ENCODE measurements at regions not wholly inside any gene's neighbourhood (a gene's known extent, or its start where the extent isn't known, plus 50 kb on each side); places are given as distances from the start of the nearest gene placed in this dataset.
"Not testable (repeated sequence)": the region's sequence is repeated elsewhere in the genome, so short reads cannot be mapped to it uniquely, and the experiment has no call there.

GRCh38 chr9:113705928-113706519 lies 170.1 kb upstream of the ZNF618 start:
- DNase-seq = no peak

DNA sequence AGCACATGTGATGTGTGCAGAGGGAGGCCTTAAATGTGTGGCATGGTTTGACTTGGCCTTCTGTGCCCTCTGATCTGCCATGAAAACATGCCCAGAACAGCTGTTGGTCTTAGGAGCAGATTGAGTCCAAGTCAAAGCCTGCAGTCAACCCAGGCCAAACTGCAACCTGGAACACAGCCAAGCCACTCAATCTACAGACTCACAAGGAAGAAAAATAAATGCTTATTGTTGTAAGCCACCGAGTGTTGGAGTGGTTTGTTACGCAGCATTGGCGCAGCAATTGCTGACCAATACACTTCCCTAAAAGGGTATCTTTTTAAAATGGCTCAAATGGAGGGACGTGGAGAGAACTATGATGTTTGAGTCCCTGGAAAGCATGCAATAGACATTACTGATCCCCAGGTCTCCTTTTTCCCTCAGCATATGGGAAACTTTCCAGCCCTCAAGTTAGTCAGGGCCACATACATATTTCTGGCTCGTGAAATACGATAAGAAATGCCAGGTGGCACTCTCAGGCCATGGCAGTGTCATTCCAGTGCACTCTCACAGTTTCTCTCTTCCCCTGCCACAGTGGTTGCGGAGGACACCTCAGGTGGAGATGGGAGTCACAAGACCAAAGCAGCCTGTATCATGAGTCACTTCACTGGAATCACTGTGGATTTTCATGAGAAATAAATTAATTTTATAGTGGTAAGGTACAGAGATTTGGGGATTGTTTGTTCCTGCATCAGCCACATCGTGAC lies 168.0 kb upstream of the ZNF618 start:
- DNase-seq = no peak

- DNase-seq = no peak
Measured at GRCh38 chr9:113708821-113709713, 167.0 kb upstream of the ZNF618 start.

DNA sequence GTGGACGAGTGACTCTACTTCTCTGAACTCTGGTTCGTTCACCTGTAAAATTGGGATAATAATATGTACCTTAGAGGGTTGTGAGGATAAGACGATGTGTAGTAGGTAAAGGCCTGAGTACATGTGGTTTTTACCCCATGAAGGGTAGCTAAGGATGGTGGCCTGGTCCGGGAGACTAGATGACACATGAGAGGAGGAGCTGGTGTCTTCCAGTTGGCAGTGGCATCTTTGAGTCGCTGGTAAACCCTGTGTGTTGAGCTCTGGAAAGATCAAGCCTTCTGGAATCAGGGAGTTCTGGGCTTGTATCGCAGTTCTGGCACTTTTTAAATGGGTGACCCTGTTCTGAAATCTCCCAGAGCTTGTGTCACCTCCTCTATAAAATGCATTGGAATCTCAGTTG lies 166.4 kb upstream of the ZNF618 start:
- DNase-seq = no peak

DNA sequence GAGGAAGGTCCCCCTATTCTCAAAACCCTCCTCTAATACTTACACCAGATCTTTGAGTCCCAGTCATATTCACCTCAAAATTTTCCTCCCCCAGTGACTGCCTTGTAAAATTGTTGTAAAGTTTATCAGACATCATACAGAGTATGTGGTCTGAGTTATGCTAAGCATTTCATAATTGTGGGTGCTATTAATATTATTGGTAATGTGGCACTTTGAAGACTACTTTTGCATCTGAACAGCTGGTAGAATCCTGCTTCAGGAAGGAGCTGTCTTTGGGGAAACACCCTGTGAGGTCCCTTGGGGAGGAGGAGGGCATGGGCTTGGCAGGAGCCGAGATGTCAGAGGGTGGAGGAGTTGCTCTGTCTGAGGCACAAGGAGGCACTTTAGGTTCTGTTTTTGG lies 164.9 kb upstream of the ZNF618 start:
- DNase-seq = no peak

- DNase-seq = no peak
Measured at GRCh38 chr9:113712053-113712452, 164.1 kb upstream of the ZNF618 start.

- DNase-seq = no peak
Measured at GRCh38 chr9:113715086-113715485, 161.0 kb upstream of the ZNF618 start.

DNA sequence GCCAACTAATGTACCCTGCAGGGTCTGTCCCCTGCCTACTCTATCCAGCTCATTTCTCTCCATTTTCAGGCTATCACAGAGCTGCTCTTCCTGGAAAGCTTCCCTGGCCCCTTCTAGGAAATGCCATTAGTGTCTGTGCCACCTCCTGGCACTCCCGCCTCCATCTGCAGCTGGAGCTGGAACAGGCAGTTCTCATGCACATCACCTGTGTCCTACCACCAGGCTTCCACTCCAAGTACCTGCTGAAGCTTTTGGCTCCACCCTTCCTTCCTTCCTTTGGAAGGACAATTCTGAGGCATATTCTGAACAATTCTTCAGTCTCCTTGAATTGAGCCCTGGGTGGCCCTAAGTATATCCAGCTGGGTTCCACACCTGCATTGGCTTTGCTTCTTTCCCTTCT lies 156.2 kb upstream of the ZNF618 start:
- no peak for DNase-seq

DNA sequence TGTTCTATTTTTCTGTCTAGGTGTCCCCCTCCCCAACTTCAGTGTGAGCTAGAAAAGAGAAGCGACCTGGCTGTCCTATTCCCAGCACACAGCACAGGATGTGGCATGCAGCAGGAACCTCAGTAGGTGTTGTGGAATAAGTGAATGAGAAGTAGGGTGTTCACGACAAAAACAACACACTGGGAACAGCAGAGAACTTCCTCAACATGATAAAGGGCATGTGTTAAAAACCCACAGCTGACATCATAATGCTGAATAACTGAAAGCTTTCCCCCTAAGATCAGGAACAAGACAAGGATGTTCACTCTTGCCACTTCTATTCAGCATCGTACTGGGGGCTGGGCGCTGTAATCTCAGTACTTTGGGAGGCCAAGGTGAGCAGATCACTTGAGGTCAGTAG lies 155.6 kb upstream of the ZNF618 start:
- no peak for DNase-seq

DNA sequence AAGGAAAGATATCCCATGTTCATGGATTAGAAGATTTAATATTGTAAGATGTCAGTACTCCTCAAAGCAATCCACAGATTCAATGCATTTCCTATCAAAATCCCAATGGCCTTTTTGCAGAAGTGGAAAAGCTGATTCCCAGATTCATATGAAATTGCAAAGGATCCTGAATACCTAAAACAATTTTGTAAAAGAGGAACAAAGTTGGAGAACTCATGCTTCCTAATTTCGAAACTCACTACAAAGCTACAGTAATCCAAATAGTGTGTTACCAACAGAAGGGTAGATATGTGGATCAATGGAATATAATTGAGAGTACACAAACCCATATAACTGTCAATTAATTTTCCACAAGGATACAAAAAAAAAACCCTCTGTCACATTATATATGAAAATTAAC lies 154.3 kb upstream of the ZNF618 start:
- DNase-seq = no peak

- no peak for DNase-seq
Measured at GRCh38 chr9:113724202-113724601, 151.9 kb upstream of the ZNF618 start.

- no peak for DNase-seq
Measured at GRCh38 chr9:113728989-113729388, 147.1 kb upstream of the ZNF618 start.

DNA sequence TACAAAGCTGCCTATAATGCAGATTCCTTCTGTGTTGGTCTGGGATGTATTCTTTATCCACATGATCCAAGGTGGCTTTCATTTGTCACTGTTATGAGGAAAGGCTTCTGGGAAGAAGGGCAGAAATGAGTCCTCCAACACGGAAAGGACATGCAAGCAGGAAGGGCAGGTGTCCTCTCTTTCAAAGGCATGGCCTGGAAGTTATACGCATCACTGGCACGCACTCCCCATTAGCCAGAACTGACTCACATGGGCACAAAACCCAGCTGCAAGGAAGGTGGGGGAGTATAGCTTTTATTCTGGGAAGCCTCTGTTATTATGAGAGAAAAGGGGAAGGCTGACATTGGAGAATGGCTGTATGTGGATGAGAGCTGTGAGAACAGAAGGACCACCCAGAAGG lies 141.3 kb upstream of the ZNF618 start:
- no peak for DNase-seq

DNA sequence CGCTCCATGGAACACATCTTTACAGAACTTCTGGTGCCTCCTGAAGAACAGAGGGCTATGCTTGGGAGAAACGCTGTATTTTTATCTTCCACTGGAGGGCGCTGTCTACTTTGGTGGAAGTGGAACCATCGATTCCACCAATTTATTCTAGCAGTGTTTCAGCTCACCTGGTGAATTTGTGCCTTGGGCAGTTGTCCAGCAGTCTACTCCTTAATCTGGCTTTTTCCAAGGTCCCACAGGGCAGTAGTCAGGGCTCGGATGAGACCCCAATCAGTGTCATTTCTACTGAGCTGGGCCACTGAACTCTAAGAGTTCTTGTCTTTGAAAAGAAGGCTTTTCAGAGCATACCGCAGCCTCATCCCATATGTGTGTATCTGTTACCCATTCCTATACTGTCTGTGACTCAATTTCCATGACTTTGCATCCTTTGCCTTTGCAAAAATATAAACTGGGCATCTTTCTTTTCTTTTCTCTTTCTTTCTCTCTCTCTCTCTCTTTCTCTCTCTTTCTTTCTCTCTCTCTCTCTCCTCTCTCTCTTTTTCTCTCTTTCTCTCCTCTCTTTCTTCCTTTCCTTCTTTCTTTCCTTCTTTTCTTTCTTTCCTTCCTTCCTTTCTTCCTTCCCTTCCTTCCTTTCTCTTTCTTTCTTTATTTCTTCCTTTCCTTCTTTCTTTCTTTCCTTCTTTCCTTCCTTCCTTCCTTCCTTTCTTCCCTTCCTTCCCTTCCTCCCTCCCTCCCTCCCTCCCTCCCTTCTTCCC lies 138.4 kb upstream of the ZNF618 start:
- peak; percentile 47 for DNase-seq

- no peak for DNase-seq
Measured at GRCh38 chr9:113738496-113738892, 137.6 kb upstream of the ZNF618 start.

- no peak for DNase-seq
Measured at GRCh38 chr9:113738893-113739604, 137.1 kb upstream of the ZNF618 start.

DNA sequence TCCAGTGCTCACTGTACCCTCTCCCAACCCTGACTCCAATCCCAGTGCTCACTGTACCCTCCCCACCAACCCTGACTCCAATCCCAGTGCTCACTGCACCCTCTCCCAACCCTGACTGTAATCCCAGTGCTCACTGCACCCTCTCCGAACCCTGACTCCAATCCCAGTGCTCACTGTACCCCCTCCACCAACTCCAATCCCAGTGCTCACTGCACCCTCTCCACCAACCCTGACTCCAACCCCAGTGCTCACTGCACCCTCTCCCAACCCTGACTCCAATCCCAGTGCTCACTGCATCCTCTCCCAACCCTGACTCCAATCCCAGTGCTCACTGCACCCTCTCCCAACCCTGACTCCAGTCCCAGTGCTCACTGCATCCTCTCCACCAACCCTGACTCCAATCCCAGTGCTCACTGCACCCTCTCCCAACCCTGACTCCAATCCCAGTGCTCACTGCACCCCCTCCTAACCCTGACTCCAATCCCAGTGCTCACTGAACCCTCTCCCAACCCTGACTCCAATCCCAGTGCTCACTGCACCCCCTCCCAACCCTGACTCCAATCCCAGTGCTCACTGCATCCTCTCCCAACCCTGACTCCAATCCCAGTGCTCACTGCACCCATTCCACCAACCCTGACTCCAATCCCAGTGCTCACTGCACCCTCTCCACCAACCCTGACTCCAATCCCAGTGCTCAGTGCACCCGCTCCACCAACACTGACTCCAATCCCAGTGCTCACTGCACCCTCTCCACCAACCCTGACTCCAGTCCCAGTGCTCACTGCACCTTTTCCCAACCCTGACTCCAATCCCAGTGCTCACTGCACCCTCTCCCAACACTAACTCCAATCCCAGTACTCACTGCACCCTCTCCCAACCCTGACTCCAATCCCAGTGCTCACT lies 136.3 kb upstream of the ZNF618 start:
- not testable (repeated sequence) for DNase-seq

GRCh38 chr9:113740508-113741500 lies 135.3 kb upstream of the ZNF618 start:
- not testable (repeated sequence) for DNase-seq

DNA sequence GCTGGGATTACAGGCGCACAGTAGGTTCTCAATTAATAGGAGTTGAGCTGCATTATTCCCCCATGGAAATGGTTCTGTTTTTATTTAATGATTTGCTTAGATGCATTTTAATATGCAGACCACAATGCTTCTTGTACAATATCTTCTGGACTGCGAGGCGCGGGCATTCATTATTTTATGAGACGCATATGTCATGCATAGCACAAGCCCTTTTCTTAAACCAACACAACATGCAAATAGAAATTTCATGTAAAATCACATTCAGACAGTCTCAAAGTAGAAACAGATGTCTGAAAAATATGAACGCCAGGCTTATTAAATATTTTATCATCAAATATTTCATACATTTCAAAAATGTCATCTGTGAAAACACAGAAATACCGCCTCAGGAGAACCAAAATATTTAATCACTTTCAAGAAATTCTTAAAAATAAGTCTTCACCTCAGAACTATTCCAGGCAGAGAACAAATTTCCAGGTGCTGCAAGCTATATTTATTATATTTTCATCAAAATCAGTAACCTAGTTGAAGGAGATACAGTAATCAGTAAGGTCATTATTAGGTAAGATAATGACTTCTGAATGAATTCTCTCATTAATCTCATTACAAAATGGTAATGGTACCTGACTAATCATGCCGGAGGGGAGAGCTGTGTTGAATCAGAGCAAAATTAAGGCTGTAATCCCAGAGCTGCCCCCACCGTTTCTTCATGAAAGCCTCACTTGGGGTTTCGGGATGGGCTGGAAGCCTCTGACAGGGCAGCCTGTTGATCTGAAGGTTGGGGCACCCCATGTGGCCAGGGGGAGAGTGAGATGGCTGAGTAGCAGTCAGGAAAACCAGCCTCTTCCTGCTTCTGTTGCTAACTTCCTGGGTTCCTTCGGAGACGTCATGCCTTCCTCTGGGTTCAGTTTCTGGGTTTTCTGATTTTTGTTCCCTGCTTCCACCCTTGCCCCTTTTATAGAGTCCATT lies 133.9 kb upstream of the ZNF618 start:
- no peak for DNase-seq

All from femur (tissue), 1 donor.